LNCAP (cell line): ENCODE measurements at regions not wholly inside any gene's neighbourhood (a gene's known extent, or its start where the extent isn't known, plus 50 kb on each side); places are given as distances from the start of the nearest gene placed in this dataset.

Experiments used
- TF ChIP-seq, protein P1 (sequence below): fragments of 450-650 bp; IDR thresholded peaks from 2 replicates; pipeline ENCODE4 v1.5.1; 2017; ENCODE audit warnings: mild to moderate bottlenecking

- TF ChIP-seq, protein P1, sequence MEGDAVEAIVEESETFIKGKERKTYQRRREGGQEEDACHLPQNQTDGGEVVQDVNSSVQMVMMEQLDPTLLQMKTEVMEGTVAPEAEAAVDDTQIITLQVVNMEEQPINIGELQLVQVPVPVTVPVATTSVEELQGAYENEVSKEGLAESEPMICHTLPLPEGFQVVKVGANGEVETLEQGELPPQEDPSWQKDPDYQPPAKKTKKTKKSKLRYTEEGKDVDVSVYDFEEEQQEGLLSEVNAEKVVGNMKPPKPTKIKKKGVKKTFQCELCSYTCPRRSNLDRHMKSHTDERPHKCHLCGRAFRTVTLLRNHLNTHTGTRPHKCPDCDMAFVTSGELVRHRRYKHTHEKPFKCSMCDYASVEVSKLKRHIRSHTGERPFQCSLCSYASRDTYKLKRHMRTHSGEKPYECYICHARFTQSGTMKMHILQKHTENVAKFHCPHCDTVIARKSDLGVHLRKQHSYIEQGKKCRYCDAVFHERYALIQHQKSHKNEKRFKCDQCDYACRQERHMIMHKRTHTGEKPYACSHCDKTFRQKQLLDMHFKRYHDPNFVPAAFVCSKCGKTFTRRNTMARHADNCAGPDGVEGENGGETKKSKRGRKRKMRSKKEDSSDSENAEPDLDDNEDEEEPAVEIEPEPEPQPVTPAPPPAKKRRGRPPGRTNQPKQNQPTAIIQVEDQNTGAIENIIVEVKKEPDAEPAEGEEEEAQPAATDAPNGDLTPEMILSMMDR: no peak
Measured at GRCh38 chr5:163276466-163276865, 160.9 kb upstream of the CCNG1 start.

GRCh38 chr5:163281512-163281911, 155.9 kb upstream of the CCNG1 start:
- TF ChIP-seq, protein P1: no peak

DNA sequence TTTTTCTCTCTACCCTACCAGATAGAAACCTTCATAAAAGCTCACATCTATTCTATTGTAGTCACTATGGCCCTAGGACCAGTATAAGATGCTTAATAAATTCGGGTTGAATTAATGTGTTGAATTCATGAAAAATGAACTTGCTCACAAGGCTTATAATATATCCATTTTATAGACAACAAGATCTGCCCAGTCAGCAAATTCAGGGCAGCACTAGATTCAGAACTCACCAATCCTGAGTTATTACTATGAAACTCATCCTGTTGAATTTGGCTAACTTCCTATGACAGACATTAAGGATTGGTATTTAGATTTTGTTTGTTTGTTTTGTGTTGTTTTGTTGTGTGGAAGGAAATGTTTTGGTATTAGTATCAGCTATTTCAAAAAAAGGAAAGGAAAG, 143.6 kb upstream of the CCNG1 start:
- TF ChIP-seq, protein P1: no peak

DNA sequence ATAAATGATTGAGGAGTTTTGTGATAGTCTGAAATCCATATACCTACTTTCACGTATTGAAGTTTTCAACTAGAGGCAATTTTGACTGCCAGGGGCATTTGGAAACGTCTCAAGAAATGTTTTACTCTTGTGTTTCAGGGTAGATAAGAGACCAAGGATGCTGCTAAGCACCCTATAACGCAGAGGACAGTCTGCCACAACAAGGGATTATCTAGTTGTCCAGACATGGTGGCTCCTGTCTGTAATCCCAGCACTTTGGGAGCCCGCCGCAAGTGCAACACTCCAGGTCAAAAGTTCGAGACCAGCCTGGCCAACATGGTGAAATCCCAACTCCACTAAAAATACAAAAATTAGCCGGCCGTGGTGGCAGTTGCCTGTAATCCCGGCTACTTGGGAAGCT, 133.7 kb upstream of the CCNG1 start:
- TF ChIP-seq, protein P1: no peak

- TF ChIP-seq, protein P1: no peak
Measured at GRCh38 chr5:163305655-163306054, 131.7 kb upstream of the CCNG1 start.

GRCh38 chr5:163306421-163306820, 131.0 kb upstream of the CCNG1 start:
- TF ChIP-seq, protein P1: peak; percentile 59

DNA sequence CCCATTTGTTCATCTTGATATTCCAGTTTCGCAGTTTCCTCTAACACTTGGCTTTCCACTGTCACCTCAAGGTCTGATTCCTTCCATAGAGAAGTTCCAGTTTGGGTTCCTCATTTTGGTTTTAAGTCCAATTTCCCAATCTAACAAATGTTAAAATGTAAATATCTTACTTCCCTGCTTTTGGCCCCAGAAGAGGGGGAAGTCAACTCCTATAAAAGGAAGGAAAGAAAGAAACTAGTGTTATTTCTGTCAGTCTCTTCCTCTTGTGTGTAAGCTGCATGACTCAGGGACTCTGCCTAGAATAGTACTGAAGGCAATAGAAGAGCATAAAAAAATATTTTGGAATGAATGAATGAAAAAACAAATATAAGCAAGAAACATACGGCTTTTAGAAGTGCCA, 127.5 kb upstream of the CCNG1 start:
- TF ChIP-seq, protein P1: no peak

GRCh38 chr5:163310997-163311396, 126.4 kb upstream of the CCNG1 start:
- TF ChIP-seq, protein P1: no peak
